ENCODE measurements at regions not wholly inside any gene's neighbourhood (a gene's known extent, or its start where the extent isn't known, plus 50 kb on each side); places are given as distances from the start of the nearest gene placed in this dataset.

GRCh38 chr13:53732664-53733063 lies 704.1 kb downstream of the OLFM4 start:
- H3K27me3 ChIP-seq (ENCODE audit: control insufficient read depth in 3 of 3, insufficient read depth in 3 of 3, low read length in 2 of 3): no peaks in the 10 kb centered on the region
- H3K9me3 ChIP-seq (ENCODE audit: control insufficient read depth in 4 of 4, insufficient read depth in 3 of 4, low read length in 3 of 4): peaks cover 0 to 2% (median 0%) of the 10 kb centered on the region in 4 donors
- H3K27ac ChIP-seq (ENCODE audit: low read depth in 1 of 2, low read length in 1 of 2): no peak overlapping the region
- no peak overlapping the region for H3K4me3 ChIP-seq
- ATAC-seq (ENCODE audit: insufficient read depth, low FRiP score): no peak
- H3K9ac ChIP-seq (ENCODE audit: insufficient read depth in 1 of 2, low read length in 2 of 2): no peak overlapping the region
- H3K4me1 ChIP-seq (ENCODE audit: control insufficient read depth in 5 of 5, insufficient read depth in 5 of 5, low read length in 5 of 5): peaks cover 0 to 4% (median 0%) of the 10 kb centered on the region in 5 donors
- 73 to 87% methylated on average over 3 of the region's 3 CpGs for WGBS, 2 donors
- no peaks in the 10 kb centered on the region for H3K36me3 ChIP-seq (ENCODE audit: control insufficient read depth in 4 of 4, insufficient read depth in 4 of 4, low read length in 4 of 4)
- no peak for DNase-seq
- TF ChIP-seq CTCF (IDR thresholded peaks at IDR 0.05; ENCODE audit: control extremely low read depth, extremely low read depth): no peak

DNA sequence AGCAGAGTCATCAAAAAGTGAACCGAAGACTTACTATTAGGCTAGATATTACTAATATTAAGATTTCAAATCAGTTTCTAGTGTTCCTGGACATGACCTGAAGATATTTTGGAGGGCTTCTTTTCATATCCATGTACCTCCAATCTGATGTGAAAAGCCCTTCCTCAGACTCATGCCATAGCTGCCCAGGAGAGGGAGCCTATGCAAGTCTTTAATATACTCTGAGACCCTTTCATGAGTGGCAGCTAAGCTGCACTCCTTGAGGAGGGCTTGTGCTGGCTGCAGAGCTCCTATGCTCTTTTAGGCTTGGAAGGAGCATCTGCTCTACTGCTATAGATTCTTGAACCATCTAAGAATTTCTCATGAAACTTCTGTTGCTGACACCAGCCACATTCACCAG lies 715.3 kb downstream of the OLFM4 start:
- ATAC-seq (ENCODE audit: insufficient read depth, low FRiP score) (no peak), DNase-seq (no peak)
- H3K27me3 ChIP-seq (ENCODE audit: control insufficient read depth in 3 of 3, insufficient read depth in 3 of 3, low read length in 2 of 3): peaks cover 0 to 3% (median 0%) of the 10 kb centered on the region in 3 donors
- no peak overlapping the region for H3K27ac ChIP-seq (ENCODE audit: low read depth in 1 of 2, low read length in 1 of 2)
- WGBS, 2 donors: 90 to 96% methylated on average over 1 of the region's 1 CpG
- TF ChIP-seq CTCF (IDR thresholded peaks at IDR 0.05; ENCODE audit: control extremely low read depth, extremely low read depth): no peak
- no peaks in the 10 kb centered on the region for H3K9me3 ChIP-seq (ENCODE audit: control insufficient read depth in 4 of 4, insufficient read depth in 3 of 4, low read length in 3 of 4)
- H3K4me3 ChIP-seq: no peak overlapping the region
- H3K4me1 ChIP-seq (ENCODE audit: control insufficient read depth in 5 of 5, insufficient read depth in 5 of 5, low read length in 5 of 5): no peaks in the 10 kb centered on the region
- no peaks in the 10 kb centered on the region for H3K36me3 ChIP-seq (ENCODE audit: control insufficient read depth in 4 of 4, insufficient read depth in 4 of 4, low read length in 4 of 4)
- no peak overlapping the region for H3K9ac ChIP-seq (ENCODE audit: insufficient read depth in 1 of 2, low read length in 2 of 2)

- Histone ChIP-seq H3K4me1 (ENCODE audit: control insufficient read depth in 5 of 5, insufficient read depth in 5 of 5, low read length in 5 of 5) (no peaks in the 10 kb centered on the region), H3K27me3 (ENCODE audit: control insufficient read depth in 3 of 3, insufficient read depth in 3 of 3, low read length in 2 of 3) (peaks cover 0 to 3% (median 0%) of the 10 kb centered on the region in 3 donors), H3K27ac (ENCODE audit: low read depth in 1 of 2, low read length in 1 of 2) (no peak overlapping the region), H3K9ac (ENCODE audit: insufficient read depth in 1 of 2, low read length in 2 of 2) (no peak overlapping the region), H3K4me3 (no peak overlapping the region), H3K9me3 (ENCODE audit: control insufficient read depth in 4 of 4, insufficient read depth in 3 of 4, low read length in 3 of 4) (no peaks in the 10 kb centered on the region), H3K36me3 (ENCODE audit: control insufficient read depth in 4 of 4, insufficient read depth in 4 of 4, low read length in 4 of 4) (no peaks in the 10 kb centered on the region)
- 71 to 95% methylated on average over 1 of the region's 1 CpG for WGBS, 2 donors
- ATAC-seq (ENCODE audit: insufficient read depth, low FRiP score): no peak
- TF ChIP-seq CTCF (IDR thresholded peaks at IDR 0.05; ENCODE audit: control extremely low read depth, extremely low read depth): no peak
- DNase-seq: no peak
Measured at GRCh38 chr13:53747825-53748224, 719.2 kb downstream of the OLFM4 start.

DNA sequence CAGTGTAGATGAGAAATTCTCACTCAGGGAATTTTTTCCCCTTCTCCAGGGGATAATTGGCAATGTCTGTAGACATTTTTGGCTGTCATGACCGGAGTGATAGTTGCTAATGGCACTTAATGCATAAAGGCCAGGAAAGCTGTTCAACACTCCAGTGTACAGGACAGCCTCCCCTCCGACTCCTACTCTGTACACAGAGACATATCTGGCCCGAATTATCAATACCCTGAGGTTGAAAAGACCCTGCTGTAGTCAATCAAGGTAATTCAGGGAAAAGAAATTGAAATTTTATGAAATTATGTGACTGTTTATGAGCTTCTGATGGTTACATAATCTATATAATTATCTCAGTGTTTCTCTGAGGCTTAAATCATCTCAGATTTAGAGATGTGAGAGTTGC lies 720.7 kb downstream of the OLFM4 start:
- H3K4me1 ChIP-seq (ENCODE audit: control insufficient read depth in 5 of 5, insufficient read depth in 5 of 5, low read length in 5 of 5): no peaks in the 10 kb centered on the region
- no peaks in the 10 kb centered on the region for H3K9me3 ChIP-seq (ENCODE audit: control insufficient read depth in 4 of 4, insufficient read depth in 3 of 4, low read length in 3 of 4)
- H3K4me3 ChIP-seq: no peak overlapping the region
- no peak overlapping the region for H3K27ac ChIP-seq (ENCODE audit: low read depth in 1 of 2, low read length in 1 of 2)
- WGBS, 2 donors: 51 to 68% methylated on average over 3 of the region's 3 CpGs
- ATAC-seq (ENCODE audit: insufficient read depth, low FRiP score) (no peak), DNase-seq (no peak)
- TF ChIP-seq CTCF (IDR thresholded peaks at IDR 0.05; ENCODE audit: control extremely low read depth, extremely low read depth): no peak
- no peak overlapping the region for H3K9ac ChIP-seq (ENCODE audit: insufficient read depth in 1 of 2, low read length in 2 of 2)
- H3K36me3 ChIP-seq (ENCODE audit: control insufficient read depth in 4 of 4, insufficient read depth in 4 of 4, low read length in 4 of 4): no peaks in the 10 kb centered on the region
- H3K27me3 ChIP-seq (ENCODE audit: control insufficient read depth in 3 of 3, insufficient read depth in 3 of 3, low read length in 2 of 3): peaks cover 0 to 3% (median 0%) of the 10 kb centered on the region in 3 donors
